Natural killer cell (primary cell): ENCODE measurements at regions not wholly inside any gene's neighbourhood (a gene's known extent, or its start where the extent isn't known, plus 50 kb on each side); places are given as distances from the start of the nearest gene placed in this dataset.

Experiments used
- ATAC-seq, 3 donors: fragments of 150-1000 bp in 2 of 3; fragments of 200-7000 bp in 1 of 3; cut with Tn5 transposase; 1 replicate in 1 of 3; 2 replicates in 2 of 3; pipeline ENCODE4 v1.10.0; 2021; ENCODE audit warnings: mild to moderate bottlenecking in 2 of 3, moderate library complexity in 2 of 3
- DNase-seq, 2 donors: peaks; one replicate each; pipeline versions ENCODE4 v3.0.0 to v3.0.0-alpha.2; 2013 to 2021; ENCODE audit warnings: mixed read lengths in 1 of 2
- H3K27ac ChIP-seq: one replicate; pipeline ENCODE4 v1.5.1; 2013; ENCODE audit warnings: mild to moderate bottlenecking, low read length
- H3K27me3 ChIP-seq: one replicate; pipeline ENCODE4 v1.6.1; 2013; ENCODE audit warnings: low read length; ENCODE audit not compliant: control insufficient read depth, insufficient read depth
- H3K36me3 ChIP-seq: one replicate; pipeline ENCODE4 v1.6.1; 2013; ENCODE audit warnings: low read length; ENCODE audit not compliant: control insufficient read depth, insufficient read depth
- H3K4me1 ChIP-seq: one replicate; pipeline ENCODE4 v1.6.1; 2013; ENCODE audit warnings: low read length; ENCODE audit not compliant: control insufficient read depth, insufficient read depth
- H3K4me3 ChIP-seq: one replicate; pipeline ENCODE4 v1.5.1; 2013; ENCODE audit warnings: low read length
- H3K9me3 ChIP-seq: one replicate; pipeline ENCODE4 v1.6.1; 2013; ENCODE audit warnings: low read length; ENCODE audit not compliant: control insufficient read depth, insufficient read depth
- H3K27ac Mint-ChIP-seq, 2 donors: one replicate each; pipeline ENCODE4 v1.8.0; 2022; ENCODE audit warnings: mild to moderate bottlenecking in 2 of 2, mixed read lengths in 2 of 2, moderate library complexity in 1 of 2
- H3K27me3 Mint-ChIP-seq, 2 donors: one replicate each; pipeline ENCODE4 v1.8.0; 2022; ENCODE audit warnings: low read depth in 2 of 2, mixed read lengths in 2 of 2
- H3K36me3 Mint-ChIP-seq: one replicate; pipeline ENCODE4 v1.8.0; 2022; ENCODE audit warnings: mixed read lengths
- H3K4me1 Mint-ChIP-seq, 2 donors: one replicate each; pipeline ENCODE4 v1.8.0; 2022; ENCODE audit warnings: mixed read lengths in 2 of 2
- H3K4me3 Mint-ChIP-seq: one replicate; pipeline ENCODE4 v1.8.0; 2022; ENCODE audit warnings: mild to moderate bottlenecking, moderate library complexity, mixed read lengths
- H3K9me3 Mint-ChIP-seq, 2 donors: one replicate each; pipeline ENCODE4 v1.8.0; 2022; ENCODE audit warnings: mixed read lengths in 2 of 2
- WGBS: methylation state at CpG from one replicate; pipeline ENCODE4 v1.1.7; 2013; ENCODE audit warnings: missing lambda C conversion rate; ENCODE audit not compliant: insufficient coverage; 5-methylcytosine and 5-hydroxymethylcytosine counted together
- intact Hi-C: fragments of 100-400 bp; cut with micrococcal nuclease; formaldehyde crosslinking; loops from one replicate; pipeline ENCODE4 v1.14.2; 2022
- TF ChIP-seq, protein P1 (sequence below): fragments of 200-600 bp; IDR thresholded peaks from one replicate; pipeline ENCODE4 v1.8.0; 2022; ENCODE audit warnings: antibody characterized with exemption

DNA sequence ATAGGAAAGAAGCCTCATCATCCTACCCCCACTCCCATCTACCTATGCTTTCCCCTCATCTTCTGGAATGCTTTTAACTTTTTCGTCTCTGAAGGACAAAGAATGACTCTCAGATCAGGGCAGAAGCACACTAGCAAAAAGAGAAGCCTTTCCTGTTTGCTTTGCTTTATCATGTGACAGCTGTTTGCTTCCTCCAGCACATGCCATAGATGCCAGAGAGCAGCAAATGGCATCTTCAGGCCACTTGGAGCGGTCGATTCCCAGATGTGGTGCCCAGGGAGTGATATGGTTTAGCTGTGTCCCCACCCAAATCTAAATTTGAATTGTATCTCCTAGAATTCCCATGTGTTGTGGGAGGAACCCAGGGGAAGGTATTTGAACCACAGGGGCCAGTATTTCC is 294.8 kb downstream of the GADD45G start:
- Histone ChIP-seq H3K27ac (no peak overlapping the region), H3K4me1 (no peaks in the 10 kb centered on the region), H3K4me3 (no peak overlapping the region), H3K27me3 (no peaks in the 10 kb centered on the region), H3K36me3 (no peaks in the 10 kb centered on the region), H3K9me3 (no peaks in the 10 kb centered on the region)
- TF ChIP-seq, protein P1, sequence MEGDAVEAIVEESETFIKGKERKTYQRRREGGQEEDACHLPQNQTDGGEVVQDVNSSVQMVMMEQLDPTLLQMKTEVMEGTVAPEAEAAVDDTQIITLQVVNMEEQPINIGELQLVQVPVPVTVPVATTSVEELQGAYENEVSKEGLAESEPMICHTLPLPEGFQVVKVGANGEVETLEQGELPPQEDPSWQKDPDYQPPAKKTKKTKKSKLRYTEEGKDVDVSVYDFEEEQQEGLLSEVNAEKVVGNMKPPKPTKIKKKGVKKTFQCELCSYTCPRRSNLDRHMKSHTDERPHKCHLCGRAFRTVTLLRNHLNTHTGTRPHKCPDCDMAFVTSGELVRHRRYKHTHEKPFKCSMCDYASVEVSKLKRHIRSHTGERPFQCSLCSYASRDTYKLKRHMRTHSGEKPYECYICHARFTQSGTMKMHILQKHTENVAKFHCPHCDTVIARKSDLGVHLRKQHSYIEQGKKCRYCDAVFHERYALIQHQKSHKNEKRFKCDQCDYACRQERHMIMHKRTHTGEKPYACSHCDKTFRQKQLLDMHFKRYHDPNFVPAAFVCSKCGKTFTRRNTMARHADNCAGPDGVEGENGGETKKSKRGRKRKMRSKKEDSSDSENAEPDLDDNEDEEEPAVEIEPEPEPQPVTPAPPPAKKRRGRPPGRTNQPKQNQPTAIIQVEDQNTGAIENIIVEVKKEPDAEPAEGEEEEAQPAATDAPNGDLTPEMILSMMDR: no peak
- H3K9me3 Mint-ChIP-seq: no peaks in the 10 kb centered on the region
- no peaks in the 10 kb centered on the region for H3K4me1 Mint-ChIP-seq
- DNase-seq: no peak
- no peaks in the 10 kb centered on the region for H3K36me3 Mint-ChIP-seq
- no peak for ATAC-seq
- intact Hi-C loops: no loop called here
- 90% methylated on average over 3 of the region's 3 CpGs for WGBS
- H3K4me3 Mint-ChIP-seq: no peak overlapping the region
- H3K27ac Mint-ChIP-seq: no peak overlapping the region
- H3K27me3 Mint-ChIP-seq: peaks cover 28 to 70% of the 10 kb centered on the region in 2 donors

DNA sequence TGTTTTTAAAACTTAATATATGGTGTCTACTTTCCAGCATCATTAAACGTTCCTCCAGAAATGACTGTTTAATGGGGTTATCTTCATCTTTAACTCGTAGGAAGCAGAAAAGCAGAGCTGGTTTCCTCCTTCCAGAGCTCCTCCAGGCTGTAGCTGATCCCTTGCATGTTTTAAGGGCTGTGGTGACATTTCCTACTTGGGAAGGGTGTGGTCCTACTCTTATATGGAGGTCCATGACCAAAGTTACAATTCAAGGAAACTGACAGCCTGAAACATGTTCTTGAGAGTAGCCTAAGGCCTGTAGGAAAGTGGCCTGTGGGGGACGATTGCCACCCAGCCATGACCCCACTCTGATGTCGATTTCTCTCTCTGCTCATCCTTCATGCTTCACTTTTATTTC is 297.1 kb downstream of the GADD45G start:
- H3K36me3 Mint-ChIP-seq: no peaks in the 10 kb centered on the region
- H3K4me3 ChIP-seq: no peak overlapping the region
- ATAC-seq (no peak), DNase-seq (no peak)
- H3K27ac ChIP-seq: no peak overlapping the region
- H3K27ac Mint-ChIP-seq: no peak overlapping the region
- no peak overlapping the region for H3K4me3 Mint-ChIP-seq
- H3K4me1 Mint-ChIP-seq: no peaks in the 10 kb centered on the region
- intact Hi-C loops: no loop called here
- TF ChIP-seq, protein P1: no peak
- H3K27me3 Mint-ChIP-seq: peaks cover 37 to 63% of the 10 kb centered on the region in 2 donors
- peaks cover 5% of the 10 kb centered on the region for H3K27me3 ChIP-seq
- no peaks in the 10 kb centered on the region for H3K9me3 Mint-ChIP-seq
- no peaks in the 10 kb centered on the region for H3K36me3 ChIP-seq
- no peaks in the 10 kb centered on the region for H3K4me1 ChIP-seq
- no peaks in the 10 kb centered on the region for H3K9me3 ChIP-seq
- 89% methylated on average over 4 of the region's 4 CpGs for WGBS

DNA sequence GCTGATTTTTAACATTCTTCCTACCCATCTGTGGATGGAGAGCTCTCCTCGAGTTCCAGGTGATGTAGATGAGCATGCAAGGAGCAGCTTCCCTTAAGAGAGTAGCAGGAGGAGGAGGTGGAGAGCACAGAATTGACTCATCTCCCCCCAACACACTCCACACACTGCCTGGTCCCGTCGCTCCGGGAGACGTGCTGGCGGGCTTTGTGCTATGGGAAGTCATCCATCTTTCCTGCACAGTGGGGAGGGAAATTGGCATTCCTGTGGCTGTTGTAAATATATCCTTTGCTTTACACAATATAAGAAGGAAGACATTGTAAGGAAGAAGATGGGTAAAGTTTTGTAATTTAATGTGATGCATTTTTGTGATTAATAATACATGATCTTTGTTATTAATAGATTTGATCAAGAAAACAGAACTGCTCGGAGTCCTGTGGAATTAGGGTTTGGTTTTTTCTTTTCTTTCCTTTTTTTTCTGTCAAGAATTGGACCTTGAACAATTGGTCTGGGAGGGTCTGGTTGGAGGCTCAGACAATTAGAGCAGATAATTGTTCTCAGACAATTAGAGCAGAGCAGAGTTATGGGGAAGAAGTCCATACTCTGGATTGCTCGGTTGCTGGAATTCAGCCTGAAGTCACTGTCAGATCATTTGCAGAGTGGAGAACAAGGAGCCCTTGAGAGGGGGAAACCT is 297.8 kb downstream of the GADD45G start:
- no peaks in the 10 kb centered on the region for H3K4me1 ChIP-seq
- TF ChIP-seq, protein P1: no peak
- H3K9me3 ChIP-seq: no peaks in the 10 kb centered on the region
- DNase-seq (no peak), ATAC-seq (no peak)
- no peaks in the 10 kb centered on the region for H3K9me3 Mint-ChIP-seq
- no peak overlapping the region for H3K27ac ChIP-seq
- H3K4me1 Mint-ChIP-seq: no peaks in the 10 kb centered on the region
- H3K4me3 Mint-ChIP-seq: no peak overlapping the region
- no peaks in the 10 kb centered on the region for H3K36me3 ChIP-seq
- H3K27me3 Mint-ChIP-seq: peaks cover 37 to 65% of the 10 kb centered on the region in 2 donors
- H3K27me3 ChIP-seq: peaks cover 5% of the 10 kb centered on the region
- intact Hi-C loops: no loop called here
- H3K4me3 ChIP-seq: no peak overlapping the region
- no peaks in the 10 kb centered on the region for H3K36me3 Mint-ChIP-seq
- WGBS: 80% methylated on average over 2 of the region's 8 CpGs
- H3K27ac Mint-ChIP-seq: no peak overlapping the region

DNA sequence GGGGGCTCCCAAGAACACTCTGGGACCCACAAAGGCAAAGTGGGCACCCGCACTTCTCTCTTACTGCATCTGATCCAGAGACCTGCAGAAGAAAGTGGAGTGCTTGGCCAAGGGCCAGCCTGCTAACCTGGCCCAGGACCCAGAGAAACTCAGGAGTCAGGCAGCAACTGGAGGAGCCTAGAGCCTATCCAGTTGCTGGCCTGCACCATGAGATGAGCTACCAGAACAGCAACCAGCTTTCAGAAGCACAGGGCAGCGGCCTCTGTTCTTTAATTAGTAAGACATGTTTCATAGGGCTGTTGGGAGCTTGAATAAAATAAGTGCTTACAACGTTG is 298.3 kb downstream of the GADD45G start:
- ATAC-seq (no peak), DNase-seq (no peak)
- H3K4me1 ChIP-seq: no peaks in the 10 kb centered on the region
- H3K27ac ChIP-seq: no peak overlapping the region
- Mint-ChIP-seq H3K4me1 (no peaks in the 10 kb centered on the region), H3K4me3 (no peak overlapping the region), H3K27me3 (peaks cover 37 to 70% of the 10 kb centered on the region in 2 donors), H3K36me3 (no peaks in the 10 kb centered on the region), H3K27ac (no peak overlapping the region), H3K9me3 (no peaks in the 10 kb centered on the region)
- TF ChIP-seq, protein P1: no peak
- H3K9me3 ChIP-seq: no peaks in the 10 kb centered on the region
- H3K36me3 ChIP-seq: no peaks in the 10 kb centered on the region
- intact Hi-C loops: no loop called here
- H3K27me3 ChIP-seq: peaks cover 5% of the 10 kb centered on the region
- 74% methylated on average over 2 of the region's 3 CpGs for WGBS
- no peak overlapping the region for H3K4me3 ChIP-seq
